GF-D8 (cell line): ENCODE measurements at regions not wholly inside any gene's neighbourhood (a gene's known extent, or its start where the extent isn't known, plus 50 kb on each side); places are given as distances from the start of the nearest gene placed in this dataset.

Experiments used
- DNase-seq: peaks from one replicate; lab custom pipeline; 2025; lab: John Stamatoyannopoulos, UW

GRCh38 chr7:41524876-41525275 lies 178.0 kb downstream of the INHBA start:
- DNase-seq = no peak

- DNase-seq = no peak
These were observed 182.4 kb downstream of the INHBA start for GRCh38 chr7:41520445-41520844.

DNA sequence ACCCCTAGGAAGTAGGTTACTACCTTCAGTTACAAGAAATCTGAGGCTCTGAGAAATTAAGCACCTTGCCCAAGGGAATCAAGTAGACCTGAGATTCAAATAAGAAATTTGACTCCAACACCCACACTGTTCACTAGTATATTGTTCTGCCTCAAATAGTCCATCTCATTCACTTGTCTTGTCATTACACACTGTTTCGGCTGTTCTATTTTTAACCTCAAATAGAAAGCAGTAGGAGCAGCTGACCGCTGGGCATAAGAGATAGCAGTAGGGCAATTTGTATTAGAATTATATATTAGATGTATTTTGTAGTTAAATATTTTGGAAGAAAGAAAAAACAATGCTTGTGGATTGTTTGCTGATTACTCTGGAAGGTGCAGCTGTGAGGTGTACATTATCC lies 185.1 kb downstream of the INHBA start:
- DNase-seq = no peak

- DNase-seq = no peak
These were observed 194.1 kb downstream of the INHBA start for GRCh38 chr7:41508755-41509154.

- DNase-seq = no peak
These were observed 195.1 kb downstream of the INHBA start for GRCh38 chr7:41507686-41508268.

- DNase-seq = no peak
These were observed 198.5 kb downstream of the INHBA start for GRCh38 chr7:41504214-41504980.

- no peak for DNase-seq
These were observed 199.5 kb downstream of the INHBA start for GRCh38 chr7:41503438-41503837.

GRCh38 chr7:41501466-41501865 lies 201.4 kb downstream of the INHBA start:
- DNase-seq = no peak

DNA sequence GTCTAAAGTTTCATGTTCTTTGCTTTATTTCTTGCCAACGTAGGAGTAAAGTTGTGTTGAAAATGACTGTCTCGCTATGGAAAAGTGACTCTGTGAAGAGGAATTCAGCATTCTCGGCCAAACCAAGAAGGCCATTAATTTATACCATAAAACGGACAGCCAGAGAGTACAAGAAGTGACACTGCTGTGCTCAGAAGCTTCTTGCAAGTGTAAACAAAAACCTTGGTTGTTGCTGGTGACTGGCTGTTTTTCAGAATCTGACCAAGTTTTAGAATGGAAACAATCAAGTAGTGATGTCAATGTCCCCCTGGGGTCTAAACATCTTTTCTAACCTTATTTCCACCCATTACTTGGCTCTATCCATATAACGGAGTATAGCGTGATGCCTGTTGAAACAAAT lies 201.9 kb downstream of the INHBA start:
- no peak for DNase-seq

DNA sequence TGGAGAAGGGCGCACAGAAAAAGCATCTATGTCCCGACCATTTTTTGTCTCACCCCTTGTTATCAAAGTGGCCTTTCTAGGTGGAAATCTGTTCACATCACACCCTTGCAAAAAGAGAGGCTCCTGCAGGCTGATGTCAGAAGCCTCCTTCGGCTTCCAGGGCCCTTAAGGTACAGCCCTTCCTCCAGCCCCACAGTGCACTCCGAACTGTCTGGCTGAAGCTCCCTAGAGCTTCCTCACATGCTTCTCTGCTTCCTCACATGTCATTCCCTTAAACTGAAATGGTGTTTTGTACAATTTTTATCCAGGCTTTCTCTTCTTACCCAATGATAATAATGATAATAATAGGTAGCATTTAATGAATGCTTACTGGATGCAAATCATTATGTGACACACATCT lies 210.3 kb downstream of the INHBA start:
- DNase-seq = no peak

GRCh38 chr7:41491883-41492471 lies 210.9 kb downstream of the INHBA start:
- DNase-seq = no peak

- no peak for DNase-seq
These were observed 211.6 kb downstream of the INHBA start for GRCh38 chr7:41491308-41491707.

GRCh38 chr7:41489885-41490284 lies 213.0 kb downstream of the INHBA start:
- DNase-seq = no peak

DNA sequence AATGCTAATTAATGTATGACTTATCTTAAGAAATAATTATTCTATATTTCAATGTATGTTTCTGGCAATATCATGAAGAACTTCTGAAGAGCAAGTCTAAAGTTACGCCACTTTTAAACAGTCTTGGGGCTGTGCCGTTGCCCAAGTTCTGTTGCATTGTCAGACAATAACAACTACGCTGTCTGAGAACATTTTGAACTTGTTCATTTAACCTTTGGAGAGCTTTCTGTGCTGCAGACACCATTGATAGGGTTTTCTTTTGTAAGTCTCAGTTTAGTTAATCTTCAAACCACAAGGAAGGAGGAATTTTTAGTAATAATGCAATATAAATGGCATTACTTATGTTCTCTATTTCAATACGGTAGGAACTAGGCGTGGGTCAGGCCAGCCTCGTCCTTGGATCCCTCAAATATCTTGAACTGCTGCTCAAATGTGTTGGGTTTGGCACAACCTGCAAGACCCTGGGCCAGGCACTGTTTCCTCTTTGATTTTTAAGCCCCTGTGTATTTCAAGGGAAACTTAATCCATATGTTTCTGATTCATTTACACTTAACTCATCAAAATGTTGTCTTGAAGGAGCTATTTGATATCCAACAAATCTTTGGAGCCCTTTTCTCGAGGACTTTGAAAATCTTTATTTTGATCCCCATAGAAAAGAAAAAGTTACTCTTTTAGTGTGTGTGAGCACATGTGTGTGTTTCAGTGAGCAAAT lies 215.5 kb downstream of the INHBA start:
- no peak for DNase-seq

GRCh38 chr7:41481353-41481752 lies 221.5 kb downstream of the INHBA start:
- no peak for DNase-seq

- no peak for DNase-seq
These were observed 224.7 kb downstream of the INHBA start for GRCh38 chr7:41478187-41478586.

GRCh38 chr7:41476460-41476803 lies 226.5 kb downstream of the INHBA start:
- DNase-seq = no peak

GRCh38 chr7:41475801-41476459 lies 227.0 kb downstream of the INHBA start:
- DNase-seq = no peak

DNA sequence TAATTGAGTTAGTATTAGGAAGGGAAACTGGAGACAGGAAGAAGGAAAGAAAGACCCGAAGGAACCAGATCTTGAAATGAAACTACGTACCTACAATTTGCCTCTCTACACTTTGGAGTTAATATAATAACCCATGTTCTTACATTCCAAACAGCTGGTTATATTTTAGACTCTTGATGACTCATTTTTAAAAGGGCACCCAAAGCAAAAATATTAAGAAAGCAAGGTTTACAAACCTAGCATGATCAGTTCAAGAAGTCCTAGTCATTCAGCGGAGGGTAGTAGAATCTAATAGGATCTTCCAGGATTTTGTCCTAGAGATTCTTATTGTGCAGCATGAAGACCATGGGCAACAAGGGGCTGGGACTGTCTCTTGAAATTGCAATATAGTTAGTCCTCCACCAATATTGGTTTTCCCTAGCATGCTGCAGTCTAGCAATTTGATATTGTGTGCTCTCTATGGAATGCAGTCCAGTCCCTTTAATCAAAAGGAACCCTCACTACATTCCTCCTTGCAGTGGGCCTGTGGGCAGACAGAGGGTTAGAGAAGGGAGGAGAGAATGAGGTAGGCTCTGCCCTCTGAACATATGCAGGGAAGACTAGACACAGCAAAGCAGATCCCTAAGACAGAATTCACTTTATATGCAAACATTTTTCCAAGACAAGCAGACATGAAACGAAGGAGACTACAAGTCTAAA lies 230.3 kb downstream of the INHBA start:
- DNase-seq = no peak

- DNase-seq = no peak
These were observed 232.8 kb downstream of the INHBA start for GRCh38 chr7:41470081-41470480.

DNA sequence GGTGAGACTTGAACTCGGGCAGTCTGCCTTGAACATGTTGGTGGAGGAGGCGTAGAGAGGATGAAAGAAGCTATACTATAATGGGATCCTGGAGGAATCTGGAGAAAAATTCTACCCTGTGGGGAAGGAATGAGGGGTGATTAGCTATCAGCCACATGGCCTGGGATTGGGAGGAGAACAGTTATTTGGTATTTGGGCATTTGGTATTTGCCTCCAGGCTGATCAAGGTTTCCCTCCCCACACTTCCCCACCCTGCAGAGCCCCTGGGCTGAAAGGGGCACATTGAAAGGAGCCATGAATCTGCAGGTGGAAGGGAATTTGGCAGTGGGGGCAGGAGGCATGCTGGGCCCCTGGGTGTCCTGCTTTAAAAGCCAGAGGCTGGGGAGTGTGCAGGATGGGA lies 235.3 kb downstream of the INHBA start:
- DNase-seq = no peak
